Stimulated activated CD8-positive, alpha-beta memory T cell treated with anti-CD3 and anti-CD28 coated beads, Interleukin-2, amount 100 ng/mL, for 1 hour (primary cell): ENCODE measurements at regions not wholly inside any gene's neighbourhood (a gene's known extent, or its start where the extent isn't known, plus 50 kb on each side); places are given as distances from the start of the nearest gene placed in this dataset.

Source experiments
- DNase-seq, 2 donors: peaks; one replicate each; pipeline ENCODE4 v3.0.0-alpha.2; 2020; ENCODE audit warnings: low read depth in 2 of 2

DNA sequence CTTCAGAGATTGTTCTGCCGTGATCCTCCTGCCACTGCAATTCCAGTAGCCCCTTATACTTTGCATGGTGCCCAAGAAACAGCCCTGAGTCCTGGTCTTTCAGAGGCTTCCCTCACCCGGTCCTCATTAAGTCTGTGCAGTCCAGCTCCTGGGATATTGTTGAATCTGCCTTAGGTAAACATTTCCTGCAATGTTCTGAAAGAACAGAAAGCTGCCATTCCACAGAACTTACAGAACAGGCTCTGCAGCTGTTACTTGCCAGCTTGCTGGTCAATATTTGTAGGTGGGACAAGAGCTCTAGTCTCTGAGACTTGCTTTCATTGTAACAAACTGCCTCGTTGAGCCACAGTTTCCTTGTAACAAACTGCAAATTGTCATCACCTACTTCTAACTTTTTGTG is 115.0 kb upstream of the KIF5B start:
- DNase-seq = no peak

DNA sequence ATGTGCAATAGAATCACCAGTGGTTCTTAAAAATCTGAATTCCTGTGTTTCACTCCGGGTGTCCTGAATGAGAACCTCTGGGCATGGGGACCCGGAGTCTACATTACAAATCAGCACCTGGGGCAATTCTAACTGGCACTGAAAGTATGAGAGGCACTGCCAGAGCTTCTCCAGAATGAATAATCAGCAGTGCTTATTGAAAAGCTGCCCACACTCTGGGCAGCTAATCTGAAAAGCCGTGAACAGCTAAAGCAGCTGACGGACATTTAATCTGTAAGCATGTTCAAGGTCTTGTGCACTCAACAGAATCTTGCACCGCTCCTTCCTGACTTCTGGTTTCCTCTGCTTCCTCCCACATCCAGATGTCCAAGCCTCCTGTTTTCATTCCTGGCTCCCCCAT is 113.3 kb upstream of the KIF5B start:
- DNase-seq = no peak

DNA sequence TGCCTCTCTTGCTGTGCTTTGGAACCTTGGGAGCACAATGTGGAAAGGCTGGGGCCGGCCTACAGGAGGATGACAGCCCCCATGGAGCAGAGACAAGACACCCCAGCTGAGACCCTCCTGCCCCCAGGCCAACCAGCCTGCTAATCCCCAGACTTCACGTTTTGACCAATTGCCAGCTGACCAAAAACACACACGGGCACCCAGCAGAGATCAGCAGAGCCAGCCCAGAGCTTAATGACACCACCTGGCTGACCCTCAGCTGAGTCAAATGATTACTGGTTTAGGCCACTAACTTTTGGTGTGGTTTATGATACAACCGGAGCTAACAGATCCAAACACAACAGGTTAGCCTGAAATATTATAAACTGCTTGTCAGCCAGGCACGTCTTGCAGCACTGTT is 111.2 kb upstream of the KIF5B start:
- DNase-seq = no peak

DNA sequence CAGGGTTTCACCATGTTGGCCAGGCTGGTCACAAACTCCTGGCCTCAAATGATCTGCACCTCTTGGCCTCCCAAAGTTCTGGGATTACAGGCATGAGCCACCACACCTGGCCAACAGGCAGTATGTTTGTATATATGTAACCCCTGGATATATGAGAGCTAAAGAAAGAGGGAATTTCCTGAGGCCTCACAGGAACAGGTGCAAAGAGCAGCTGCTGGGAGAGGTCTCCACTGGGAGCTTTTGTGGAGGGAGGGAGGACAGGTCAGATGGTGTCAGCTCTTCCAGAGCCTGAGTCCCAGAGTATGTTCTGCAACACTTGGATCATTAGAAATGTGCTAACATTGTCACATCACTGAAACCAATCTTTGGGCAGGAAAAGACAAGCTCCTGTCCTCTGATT is 110.1 kb upstream of the KIF5B start:
- DNase-seq = no peak

DNA sequence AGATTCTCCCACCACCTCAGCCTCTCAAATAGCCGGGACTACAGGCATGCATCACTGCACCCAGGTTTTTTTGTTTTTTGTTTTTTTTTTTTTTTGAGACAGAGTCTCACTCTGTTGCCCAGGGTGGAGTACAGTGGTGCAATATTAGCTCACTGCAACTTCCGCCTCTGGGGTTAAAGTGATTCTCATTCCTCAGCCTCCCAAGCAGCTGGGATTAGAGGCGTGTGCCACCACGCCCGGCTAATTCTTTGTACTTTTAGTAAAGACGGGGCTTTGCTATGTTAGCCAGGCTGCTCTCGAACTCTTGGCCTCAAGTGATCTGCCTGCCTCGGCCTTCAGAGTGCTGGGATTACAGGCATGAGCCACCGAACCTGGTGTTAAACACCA is 107.5 kb upstream of the KIF5B start:
- DNase-seq = no peak

DNA sequence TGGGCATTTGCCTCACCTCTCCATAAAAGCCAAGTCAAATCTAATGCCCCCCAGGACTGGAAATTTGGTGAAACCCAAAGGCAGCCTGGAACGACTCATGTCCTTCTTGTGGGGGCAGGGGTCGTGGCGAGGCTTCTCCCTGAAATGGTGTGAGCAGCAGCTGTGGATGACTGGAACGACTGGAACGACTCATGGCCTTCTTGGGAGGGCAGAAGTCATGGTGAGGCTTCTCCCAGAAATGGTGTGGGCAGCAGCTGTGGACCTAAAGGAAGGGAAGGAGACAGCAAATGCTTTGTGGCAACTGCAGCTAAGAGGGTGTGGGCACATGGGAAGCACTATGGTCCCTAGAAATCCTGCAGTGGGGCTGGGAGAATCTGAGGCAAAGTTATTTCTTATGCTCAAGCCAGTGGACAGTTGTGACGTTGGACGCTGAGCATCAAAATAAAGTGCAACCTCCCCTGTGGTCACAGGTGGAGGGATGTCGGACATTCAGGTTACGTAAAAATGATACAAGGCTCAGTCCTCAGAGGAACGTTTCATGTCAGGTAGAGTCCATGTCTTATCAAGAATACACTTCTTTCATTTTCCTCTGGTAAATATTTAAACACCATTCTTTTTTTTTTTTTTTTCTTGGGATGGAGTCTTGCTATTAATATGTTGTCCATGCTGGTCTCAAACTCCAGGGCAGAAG is 107.0 kb upstream of the KIF5B start:
- no peak for DNase-seq

DNA sequence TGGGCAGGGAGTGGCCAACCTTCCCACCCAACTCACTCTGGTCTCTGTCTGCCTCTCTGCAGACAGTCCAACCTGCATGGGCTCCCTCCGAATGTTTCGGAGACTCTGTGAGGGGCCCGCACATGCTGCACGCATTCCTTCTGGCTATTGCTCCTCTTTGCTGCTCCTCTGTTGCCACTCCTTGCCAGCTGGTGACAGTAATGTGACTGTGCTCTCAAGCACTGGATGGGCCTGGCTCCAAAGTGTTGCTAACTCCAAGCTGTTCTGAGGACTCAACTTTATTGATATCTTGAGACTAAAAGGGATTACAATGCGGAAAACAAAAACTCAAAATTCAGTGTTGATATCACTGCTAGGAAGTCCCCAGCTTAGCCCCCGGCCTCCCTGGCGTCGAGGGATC is 105.4 kb upstream of the KIF5B start:
- no peak for DNase-seq

DNA sequence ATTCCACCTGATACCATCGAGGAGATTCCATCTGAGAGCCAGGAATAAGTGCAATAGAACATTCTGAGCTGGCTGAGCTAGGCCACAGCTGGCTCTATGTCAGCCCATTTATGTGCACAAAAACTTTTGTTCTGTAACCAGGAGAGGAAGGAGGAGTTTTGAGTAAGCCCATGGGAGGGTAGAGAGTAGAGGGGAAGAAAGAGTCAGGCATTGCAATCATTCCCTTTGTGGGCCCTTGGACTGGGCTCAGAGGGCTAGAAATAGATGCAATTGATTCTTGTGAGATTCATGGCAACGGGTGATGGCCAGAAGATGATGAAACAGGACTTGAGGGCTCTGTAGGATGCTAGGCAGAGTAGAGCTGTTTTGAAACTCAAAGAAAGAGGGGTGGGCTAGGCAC is 104.6 kb upstream of the KIF5B start:
- no peak for DNase-seq

DNA sequence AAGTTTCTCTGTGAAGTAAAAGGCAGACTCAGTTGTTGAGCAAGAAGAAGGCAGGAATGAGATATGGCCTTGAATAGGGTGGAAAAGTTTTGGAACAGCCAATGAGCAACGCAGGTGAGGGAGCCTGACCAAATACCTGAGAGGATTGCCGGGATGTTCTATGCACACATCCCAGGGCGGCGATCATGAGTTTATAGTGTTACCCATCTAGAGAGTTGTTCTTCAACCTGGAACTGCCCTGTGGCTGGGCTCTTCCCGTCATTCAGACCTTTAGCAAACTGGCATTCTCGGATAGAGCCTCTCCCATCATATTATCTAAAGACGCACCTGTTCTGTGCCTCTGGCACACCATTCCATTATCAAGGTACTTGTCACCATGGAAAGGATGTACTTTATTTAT is 103.0 kb upstream of the KIF5B start:
- DNase-seq = no peak

DNA sequence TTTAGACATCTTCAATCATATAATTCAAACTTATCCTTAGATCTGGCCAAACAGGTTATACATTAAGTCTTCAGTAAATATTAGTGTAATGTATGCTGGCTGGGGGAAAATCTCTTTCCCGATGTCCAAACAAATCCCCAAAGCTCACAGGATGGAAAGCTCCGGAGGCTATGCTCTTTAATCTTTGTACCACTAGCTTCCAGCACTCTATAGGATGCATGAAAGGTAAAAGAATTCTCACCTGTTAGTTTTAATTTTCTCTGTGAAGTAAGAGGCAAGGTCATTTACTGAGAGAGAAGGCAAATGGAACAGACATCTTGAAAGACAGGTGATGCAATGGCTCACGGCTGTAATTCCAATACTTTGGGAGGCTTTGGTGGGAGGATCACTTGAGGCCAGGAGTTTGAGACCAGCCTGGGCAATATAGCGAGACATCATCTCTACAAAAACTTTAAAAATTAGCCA is 99.8 kb upstream of the KIF5B start:
- no peak for DNase-seq

DNA sequence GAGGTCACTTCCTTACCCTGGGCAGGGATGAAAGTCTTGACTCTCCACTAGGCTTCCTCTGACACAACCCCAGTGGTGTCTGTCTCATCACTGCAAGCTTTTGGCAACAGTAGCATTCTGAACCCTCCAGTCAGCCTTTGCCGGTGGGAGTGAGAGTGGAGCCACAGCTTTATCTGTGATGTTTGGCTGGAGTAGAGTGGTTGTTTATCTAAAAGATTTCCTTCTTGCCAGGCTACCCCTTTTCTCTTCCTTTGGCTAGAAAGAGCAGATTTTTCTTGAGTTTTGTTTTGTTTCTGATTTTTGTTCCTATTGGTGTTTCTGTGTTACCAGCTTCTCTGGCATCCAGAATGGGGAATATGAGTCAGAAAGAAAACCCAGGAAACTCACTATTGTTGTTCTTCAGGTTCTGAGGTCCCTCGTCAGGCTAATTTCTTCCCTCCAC is 98.9 kb upstream of the KIF5B start:
- DNase-seq = no peak

DNA sequence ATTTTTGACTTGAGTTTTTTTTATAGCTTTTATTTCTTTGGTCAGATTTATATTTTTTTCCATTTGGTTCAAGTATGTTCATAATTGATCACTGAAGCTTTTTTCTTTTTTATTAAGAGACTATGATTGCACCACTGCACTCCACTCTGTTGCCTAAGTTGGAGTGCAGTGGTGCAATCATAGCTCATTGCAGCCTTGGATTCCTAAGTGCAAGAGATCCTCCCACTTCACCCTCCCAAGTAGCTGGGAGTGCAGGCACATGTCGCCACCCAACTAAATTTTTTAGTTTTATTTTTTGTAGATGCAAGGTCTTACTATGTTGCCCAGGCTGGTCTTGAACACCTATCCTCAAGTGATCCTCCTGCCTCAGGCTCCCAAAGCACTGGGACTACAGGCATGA is 97.7 kb upstream of the KIF5B start:
- DNase-seq = no peak

DNA sequence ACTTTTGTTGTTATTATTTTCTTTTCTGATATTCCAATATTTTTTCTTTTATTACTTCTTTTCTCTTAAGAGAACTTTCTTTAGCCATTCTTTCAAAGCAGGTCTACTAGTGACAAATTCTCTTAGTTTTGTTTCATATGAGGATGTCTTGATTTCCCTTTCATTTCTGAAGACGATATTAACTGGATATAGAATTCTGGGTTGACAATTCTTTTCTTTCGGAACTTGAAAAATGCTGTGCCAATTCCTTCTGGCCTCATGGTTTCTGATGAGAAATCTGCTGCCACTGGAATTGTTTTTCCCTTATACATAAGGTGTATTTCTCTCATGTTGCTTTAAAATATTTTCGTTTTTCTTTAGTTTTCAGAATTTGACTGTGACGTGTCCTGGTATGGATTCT is 97.0 kb upstream of the KIF5B start:
- DNase-seq = no peak

DNA sequence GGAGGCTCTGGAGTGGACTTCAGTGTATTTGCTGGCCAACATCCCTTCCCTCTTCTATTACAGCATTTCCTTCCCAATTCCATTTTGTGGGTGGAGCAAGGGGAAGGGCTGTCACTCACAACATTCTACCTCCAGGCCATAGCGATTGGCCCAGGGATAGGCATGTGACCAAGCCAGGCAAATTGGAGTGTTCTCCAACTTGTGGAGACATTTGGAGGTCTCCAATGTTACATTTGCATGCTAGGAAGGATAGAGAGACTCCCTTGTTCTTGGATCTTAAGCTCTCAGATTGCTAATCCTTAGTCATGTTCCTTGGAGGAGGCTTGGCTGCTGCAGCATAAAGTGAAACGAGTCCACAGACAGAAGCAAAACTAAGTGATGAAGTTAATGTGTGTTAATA is 95.6 kb upstream of the KIF5B start:
- no peak for DNase-seq

DNA sequence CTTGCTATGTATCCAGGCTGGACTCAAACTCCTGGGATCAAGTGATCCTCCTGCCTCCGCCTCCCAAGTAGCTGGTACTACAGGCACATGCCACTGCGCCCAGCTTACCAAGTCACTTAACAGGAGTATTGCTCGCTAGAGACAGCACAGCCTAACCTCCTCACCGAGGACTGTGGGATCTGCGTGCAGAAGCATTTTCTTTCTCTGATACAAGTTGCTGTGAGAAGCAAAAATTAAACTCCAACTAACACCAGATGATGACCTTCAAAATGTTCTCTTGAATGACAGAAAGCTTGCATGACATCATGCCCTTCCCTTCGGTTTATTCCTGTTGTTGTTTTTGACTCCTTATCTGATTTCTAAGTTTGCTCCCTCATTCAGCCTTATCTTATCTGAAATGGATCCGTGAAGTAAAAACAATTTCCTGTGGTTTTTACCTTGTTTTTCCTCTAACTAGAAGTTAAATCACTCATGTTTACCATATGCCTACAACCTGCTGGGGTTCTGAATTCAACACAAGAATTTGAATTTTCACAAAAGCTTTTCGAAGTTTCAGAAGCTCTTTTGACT is 94.4 kb upstream of the KIF5B start:
- no peak for DNase-seq

DNA sequence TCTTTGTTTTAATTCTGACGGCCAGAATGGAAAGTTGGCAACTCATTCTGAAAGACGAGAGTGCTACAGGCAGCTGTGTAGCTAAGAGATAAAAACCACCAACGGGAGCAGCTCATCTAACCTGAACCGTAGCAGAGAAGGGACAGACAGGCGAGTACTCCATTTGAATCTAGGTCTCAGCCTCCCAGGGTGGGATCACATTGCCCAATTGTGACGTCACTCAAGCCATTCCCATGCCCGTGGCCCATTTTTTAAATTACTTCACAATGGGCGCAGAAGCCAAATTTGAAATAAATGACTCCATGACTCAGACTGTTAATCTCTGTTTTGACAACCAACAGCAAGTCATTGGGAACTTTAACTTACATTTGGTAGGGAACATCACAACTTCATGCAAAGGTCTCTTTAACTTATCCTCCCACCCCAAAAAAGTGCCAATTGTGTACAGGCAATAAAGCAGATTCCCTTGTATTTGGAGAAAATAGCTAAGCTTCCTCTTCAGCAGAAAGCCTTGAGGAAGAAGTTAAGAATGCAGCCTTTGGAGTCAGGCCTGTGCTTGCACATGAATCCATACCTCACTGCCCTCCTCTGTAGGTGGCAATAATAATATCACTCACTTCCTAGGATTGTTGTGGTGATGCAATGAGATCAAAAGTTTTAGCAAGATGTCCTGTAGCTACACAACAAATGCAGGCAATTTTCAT is 93.2 kb upstream of the KIF5B start:
- DNase-seq = no peak

DNA sequence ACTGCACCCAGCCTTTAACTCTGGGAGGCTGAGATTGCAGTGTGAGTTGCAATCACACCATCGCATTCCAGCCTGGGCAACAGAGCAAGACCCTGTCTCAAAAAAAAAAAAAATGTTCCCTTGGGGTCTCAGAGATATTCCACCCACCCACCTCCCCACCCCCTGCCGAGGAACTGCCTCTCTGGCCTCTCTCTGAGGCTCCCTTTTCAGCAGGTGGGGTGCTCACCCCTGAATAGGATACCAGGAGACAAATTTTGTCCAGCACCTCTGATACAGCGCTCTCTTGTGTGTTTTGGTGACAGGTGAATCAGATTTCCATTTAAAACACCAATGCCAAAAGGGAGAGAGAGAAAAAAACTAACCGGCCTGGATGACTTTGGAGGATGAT is 92.6 kb upstream of the KIF5B start:
- no peak for DNase-seq

DNA sequence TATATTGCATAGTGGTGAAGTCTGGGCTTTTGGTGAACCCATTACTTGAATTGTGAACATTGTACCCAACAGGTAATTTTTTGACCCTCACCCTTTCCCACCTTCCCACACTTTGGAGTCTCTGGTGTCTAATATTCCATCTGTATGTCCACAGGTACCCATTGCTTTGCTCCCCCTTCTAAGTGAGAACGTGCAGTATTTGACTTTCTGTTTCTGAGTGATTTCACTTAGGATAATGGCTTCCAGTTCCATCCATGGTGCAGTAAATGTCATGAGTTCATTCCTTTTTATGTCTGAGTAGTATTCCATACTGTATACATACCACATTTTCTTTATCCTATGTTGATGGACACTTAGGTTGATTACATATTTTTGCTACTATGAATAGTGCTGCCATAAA is 91.5 kb upstream of the KIF5B start:
- no peak for DNase-seq

DNA sequence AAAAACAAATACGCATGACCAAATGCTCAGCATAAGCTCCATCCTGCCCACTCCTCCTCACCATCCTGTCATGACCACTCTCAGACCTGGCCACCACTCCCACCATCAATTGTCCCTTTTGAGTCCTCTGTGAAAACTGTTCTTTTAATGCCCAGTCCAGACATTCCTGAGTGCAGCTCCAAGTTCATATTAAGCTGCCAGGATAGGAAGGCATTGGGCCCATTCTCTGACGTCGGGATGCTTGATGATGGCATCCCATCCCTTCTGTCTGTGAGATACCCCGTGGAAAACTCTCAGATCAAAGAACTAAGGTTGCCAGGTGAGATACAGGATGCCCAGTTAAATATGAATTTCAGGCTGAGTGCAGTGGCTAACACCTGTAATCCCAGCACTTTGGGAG is 89.9 kb upstream of the KIF5B start:
- no peak for DNase-seq

DNA sequence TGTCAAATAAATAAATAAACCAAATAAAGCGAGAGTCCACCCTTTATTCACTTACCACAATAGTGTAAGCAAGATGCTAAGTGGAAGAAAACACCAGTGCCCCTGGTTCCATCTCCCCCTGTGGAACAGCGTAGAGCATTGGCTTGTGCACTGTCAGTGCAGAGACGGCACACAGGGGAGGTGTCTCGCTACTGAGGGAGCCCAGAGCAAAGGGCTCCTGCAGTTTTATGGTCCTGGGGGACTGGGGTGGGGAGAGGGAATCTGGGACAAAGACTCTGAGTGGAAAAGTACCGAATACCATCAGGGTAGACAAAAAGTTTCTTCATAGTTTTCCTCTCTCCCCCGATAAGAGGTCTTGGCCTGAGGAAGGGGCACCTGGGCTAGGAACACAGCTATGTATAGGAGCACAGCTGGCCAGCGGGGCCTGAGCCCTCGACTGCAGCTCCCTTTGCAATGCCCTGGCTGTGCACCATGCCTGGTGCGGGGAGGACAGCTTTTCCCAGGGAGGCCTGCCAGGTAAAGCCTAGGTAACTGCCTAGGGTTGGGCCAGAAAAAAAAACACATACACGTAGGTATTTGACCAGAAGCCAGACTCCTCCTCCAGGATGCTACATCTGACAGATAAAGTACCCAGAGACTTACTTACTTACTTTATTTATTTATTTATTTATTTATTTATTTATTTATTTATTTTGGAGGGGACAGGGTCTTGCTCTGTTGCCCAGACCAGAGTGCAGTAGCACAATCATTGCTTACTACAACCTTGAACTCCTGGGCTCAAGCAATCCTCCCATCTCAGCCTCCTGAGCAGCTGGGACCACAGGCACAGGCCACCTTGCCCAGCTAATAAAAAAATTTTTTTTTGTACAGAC is 88.8 kb upstream of the KIF5B start:
- no peak for DNase-seq

DNA sequence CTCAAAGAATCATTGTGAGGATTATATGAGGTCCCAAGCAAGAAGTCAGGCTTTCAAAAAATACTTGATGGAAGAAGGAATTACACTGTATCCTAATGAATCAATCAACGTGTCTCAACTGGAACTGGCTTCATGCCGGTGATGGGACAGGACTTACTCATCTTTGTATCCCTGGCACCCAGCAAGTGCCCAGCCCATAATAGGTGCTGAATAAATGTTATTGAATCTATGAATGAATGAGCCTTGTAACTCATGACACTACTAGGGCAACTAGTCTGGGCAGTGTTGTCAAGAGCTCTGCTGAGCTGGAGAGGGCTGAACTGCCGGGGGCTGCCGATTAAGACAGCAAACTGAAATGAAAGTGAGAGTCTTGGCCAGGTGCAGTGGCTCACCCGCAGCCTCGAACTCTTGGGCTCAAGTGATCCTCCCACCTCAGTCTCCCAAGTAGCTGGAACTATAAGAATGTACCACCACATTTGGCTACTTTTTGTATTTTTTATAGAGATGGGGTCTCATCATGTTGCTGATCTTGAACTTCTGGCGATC is 87.2 kb upstream of the KIF5B start:
- DNase-seq = no peak

DNA sequence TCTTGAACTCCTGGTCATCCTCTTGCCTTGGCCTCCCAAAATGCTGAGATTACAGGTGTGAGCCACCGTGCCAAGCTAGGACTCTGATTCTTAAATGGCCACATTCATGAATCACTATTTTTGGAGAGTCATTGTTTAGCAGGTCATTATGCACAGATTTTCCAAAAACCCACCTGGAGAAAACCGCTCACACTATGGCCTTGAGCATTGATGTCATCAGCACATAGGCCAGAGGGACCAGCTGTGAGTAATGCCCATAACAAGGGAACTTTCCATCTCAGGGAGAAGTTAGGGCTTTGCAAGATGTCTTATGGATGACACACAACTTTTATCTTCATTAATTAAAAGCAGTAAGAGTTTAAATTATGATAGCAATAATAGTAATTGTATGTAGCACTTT is 86.4 kb upstream of the KIF5B start:
- no peak for DNase-seq
